Lower leg skin (tissue), 4 donors: ENCODE measurements at regions not wholly inside any gene's neighbourhood (a gene's known extent, or its start where the extent isn't known, plus 50 kb on each side); places are given as distances from the start of the nearest gene placed in this dataset.
"Not testable (repeated sequence)": the region's sequence is repeated elsewhere in the genome, so short reads cannot be mapped to it uniquely, and the experiment has no call there.

ENCODE experiments used
- DNase-seq, 2 donors: peaks; one replicate each; pipeline ENCODE4 v3.0.0-alpha.2; 2019; ENCODE audit warnings: low spot score in 2 of 2
- H3K4me3 ChIP-seq: fragments of 200-600 bp; sonication (generic); 2 replicates; pipeline ENCODE4 v1.5.1; 2017; ENCODE audit warnings: mild to moderate bottlenecking, low read depth; ENCODE audit not compliant: poor library complexity, severe bottlenecking
- POLR2A ChIP-seq, 2 donors: fragments of 450-650 bp; IDR thresholded peaks; one replicate each; pipeline ENCODE4 v1.6.1; 2016 to 2017; ENCODE audit warnings: antibody characterized with exemption in 2 of 2, mild to moderate bottlenecking in 1 of 2, moderate library complexity in 1 of 2
- WGBS, 2 donors: methylation state at CpG; one replicate each; pipeline ENCODE4 v1.1.5; 2018; 5-methylcytosine and 5-hydroxymethylcytosine counted together
- intact Hi-C: fragments of 100-400 bp; cut with DNase I; formaldehyde crosslinking; loops from one replicate; pipeline ENCODE4 v1.15.0; 2023; ENCODE audit warnings: low total_unique reads
- TF ChIP-seq, protein P1 (sequence below), 3 donors: fragments of 450-650 bp; IDR thresholded peaks; one replicate each; pipeline ENCODE4 v1.5.1; 2016; ENCODE audit warnings: antibody characterized with exemption in 3 of 3, mild to moderate bottlenecking in 3 of 3, moderate library complexity in 2 of 3

- intact Hi-C loops: not testable (repeated sequence)
Measured at GRCh38 chr19:34871911-34872310, 54.8 kb upstream of the ZNF30 start.

GRCh38 chr19:34867631-34868030 is 59.1 kb upstream of the ZNF30 start:
- intact Hi-C loops: no loop called here
- no peak overlapping the region for H3K4me3 ChIP-seq
- 86 to 87% methylated on average over 4 of the region's 4 CpGs for WGBS, 2 donors
- TF ChIP-seq, protein P1, sequence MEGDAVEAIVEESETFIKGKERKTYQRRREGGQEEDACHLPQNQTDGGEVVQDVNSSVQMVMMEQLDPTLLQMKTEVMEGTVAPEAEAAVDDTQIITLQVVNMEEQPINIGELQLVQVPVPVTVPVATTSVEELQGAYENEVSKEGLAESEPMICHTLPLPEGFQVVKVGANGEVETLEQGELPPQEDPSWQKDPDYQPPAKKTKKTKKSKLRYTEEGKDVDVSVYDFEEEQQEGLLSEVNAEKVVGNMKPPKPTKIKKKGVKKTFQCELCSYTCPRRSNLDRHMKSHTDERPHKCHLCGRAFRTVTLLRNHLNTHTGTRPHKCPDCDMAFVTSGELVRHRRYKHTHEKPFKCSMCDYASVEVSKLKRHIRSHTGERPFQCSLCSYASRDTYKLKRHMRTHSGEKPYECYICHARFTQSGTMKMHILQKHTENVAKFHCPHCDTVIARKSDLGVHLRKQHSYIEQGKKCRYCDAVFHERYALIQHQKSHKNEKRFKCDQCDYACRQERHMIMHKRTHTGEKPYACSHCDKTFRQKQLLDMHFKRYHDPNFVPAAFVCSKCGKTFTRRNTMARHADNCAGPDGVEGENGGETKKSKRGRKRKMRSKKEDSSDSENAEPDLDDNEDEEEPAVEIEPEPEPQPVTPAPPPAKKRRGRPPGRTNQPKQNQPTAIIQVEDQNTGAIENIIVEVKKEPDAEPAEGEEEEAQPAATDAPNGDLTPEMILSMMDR (IDR thresholded peaks at IDR 0.05): no peak
- no peak for TF ChIP-seq POLR2A (IDR thresholded peaks at IDR 0.05)
- peak in 1 of 2 donors; percentile 7 for DNase-seq

More at GRCh38 chr19:34871911-34872310, 54.8 kb upstream of the ZNF30 start:
- not testable (repeated sequence) for DNase-seq, H3K4me3 ChIP-seq
- WGBS, 2 donors: 73 to 87% methylated on average over 3 of the region's 3 CpGs

DNA sequence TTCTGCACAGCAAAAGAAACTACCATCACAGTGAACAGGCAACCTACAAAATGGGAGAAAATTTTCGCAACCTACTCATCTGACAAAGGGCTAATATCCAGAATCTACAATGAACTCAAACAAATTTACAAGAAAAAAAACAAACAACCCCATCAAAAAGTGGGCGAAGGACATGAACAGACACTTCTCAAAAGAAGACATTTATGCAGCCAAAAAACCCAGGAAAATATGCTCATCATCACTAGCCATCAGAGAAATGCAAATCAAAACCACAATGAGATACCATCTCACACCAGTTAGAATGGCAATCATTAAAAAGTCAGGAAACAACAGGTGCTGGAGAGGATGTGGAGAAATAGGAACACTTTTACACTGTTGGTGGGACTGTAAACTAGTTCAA is 61.5 kb upstream of the ZNF30 start:
- DNase-seq, intact Hi-C loops, H3K4me3 ChIP-seq: not testable (repeated sequence)
- 82 to 86% methylated on average over 2 of the region's 2 CpGs for WGBS, 2 donors

GRCh38 chr19:34859823-34860736 is 66.6 kb upstream of the ZNF30 start:
- 8 to 10% methylated on average over 15 to 29 of the region's 34 CpGs for WGBS, 2 donors

DNA sequence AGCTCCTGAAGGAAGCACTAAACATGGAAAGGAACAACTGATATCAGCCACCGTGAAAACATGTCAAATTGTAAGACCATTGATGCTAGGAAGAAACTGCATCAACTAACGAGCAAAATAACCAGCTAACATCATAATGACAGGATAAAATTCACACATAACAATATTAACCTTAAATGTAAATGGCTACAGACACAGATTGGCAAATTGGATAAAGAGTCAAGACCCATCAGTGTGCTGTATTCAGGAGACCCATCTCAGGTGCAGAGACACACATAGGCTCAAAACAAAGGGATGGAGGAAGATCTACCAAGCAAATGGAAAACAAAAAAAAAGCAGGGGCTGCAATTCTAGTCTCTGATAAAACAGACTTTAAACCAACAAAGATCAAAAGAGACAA is 67.4 kb upstream of the ZNF30 start:
- intact Hi-C loops, DNase-seq, H3K4me3 ChIP-seq: not testable (repeated sequence)
- 88 to 93% methylated on average over 2 of the region's 2 CpGs for WGBS, 2 donors

More at GRCh38 chr19:34859823-34860736, 66.6 kb upstream of the ZNF30 start:
- intact Hi-C loops, DNase-seq, H3K4me3 ChIP-seq: not testable (repeated sequence)

- TF ChIP-seq, protein P1 (IDR thresholded peaks at IDR 0.05): no peak
- TF ChIP-seq POLR2A (IDR thresholded peaks at IDR 0.05): no peak
- H3K4me3 ChIP-seq: no peak overlapping the region
- no peak for DNase-seq
- intact Hi-C loops: no loop called here
Measured at GRCh38 chr19:34856052-34856451, 70.7 kb upstream of the ZNF30 start.

- no peak overlapping the region for H3K4me3 ChIP-seq
- 80% methylated on average over 3 of the region's 3 CpGs; no CpG with 5 or more reads in 1 of the 2 donors for WGBS, 2 donors
- TF ChIP-seq POLR2A (IDR thresholded peaks at IDR 0.05): no peak
- TF ChIP-seq, protein P1 (IDR thresholded peaks at IDR 0.05): no peak
- intact Hi-C loops: no loop called here
- DNase-seq: peak in 1 of 2 donors; percentile 74
Measured at GRCh38 chr19:34853369-34853768, 73.3 kb upstream of the ZNF30 start.

GRCh38 chr19:34852669-34853068 is 74.0 kb upstream of the ZNF30 start:
- no peak for TF ChIP-seq POLR2A (IDR thresholded peaks at IDR 0.05)
- TF ChIP-seq, protein P1 (IDR thresholded peaks at IDR 0.05): no peak
- intact Hi-C loops: no loop called here
- DNase-seq: no peak
- 56 to 57% methylated on average over 5 of the region's 5 CpGs for WGBS, 2 donors
- H3K4me3 ChIP-seq: no peak overlapping the region
